T47D (cell line): ENCODE measurements at regions not wholly inside any gene's neighbourhood (a gene's known extent, or its start where the extent isn't known, plus 50 kb on each side); places are given as distances from the start of the nearest gene placed in this dataset.
"Not testable (repeated sequence)": the region's sequence is repeated elsewhere in the genome, so short reads cannot be mapped to it uniquely, and the experiment has no call there.

ENCODE experiments used
- DNase-seq, 2 experiments: peaks; one replicate each; pipeline versions ENCODE4 v3.0.0 to v3.0.0-alpha.2; 2011 to 2012; ENCODE audit warnings: low read depth in 1 of 2, low spot score in 1 of 2
- JUND ChIP-seq: IDR thresholded peaks from 2 replicates; pipeline ENCODE4 v1.6.1; 2012; ENCODE audit warnings: low read depth
- in situ Hi-C: cut with HindIII; loops from 2 replicates; pipeline ENCODE4 v1.10.0; 2016; ENCODE audit warnings: low sequenced_read_pairs, low pct_unique_long_range_greater_than_20kb

GRCh38 chr4:54390670-54391069 lies 161.6 kb downstream of the PDGFRA start:
- in situ Hi-C loops, result no loop called here
- no peak for TF ChIP-seq JUND
- no peak for DNase-seq

GRCh38 chr4:54391104-54391503 lies 162.0 kb downstream of the PDGFRA start:
- in situ Hi-C loops, result no loop called here
- TF ChIP-seq JUND, result no peak
- DNase-seq, result no peak

GRCh38 chr4:54392479-54392878 lies 163.4 kb downstream of the PDGFRA start:
- no peak for TF ChIP-seq JUND
- in situ Hi-C loops, result no loop called here
- no peak for DNase-seq

GRCh38 chr4:54393243-54393642 lies 164.2 kb downstream of the PDGFRA start:
- DNase-seq, result no peak
- in situ Hi-C loops, result no loop called here
- no peak for TF ChIP-seq JUND

- in situ Hi-C loops, result no loop called here
- no peak for DNase-seq
- no peak for TF ChIP-seq JUND
These were observed 166.0 kb downstream of the PDGFRA start for GRCh38 chr4:54395013-54395527.

GRCh38 chr4:54400188-54400587 lies 171.1 kb downstream of the PDGFRA start:
- no peak for TF ChIP-seq JUND
- in situ Hi-C loops, result no loop called here
- no peak for DNase-seq

GRCh38 chr4:54400802-54401201 lies 171.7 kb downstream of the PDGFRA start:
- no peak for DNase-seq
- in situ Hi-C loops, result no loop called here
- TF ChIP-seq JUND, result no peak

GRCh38 chr4:54402880-54403480 lies 173.9 kb downstream of the PDGFRA start:
- no peak for TF ChIP-seq JUND
- in situ Hi-C loops, result no loop called here
- DNase-seq, result peak in 1 of 2 experiments; percentile 1

- in situ Hi-C loops, result no loop called here
- no peak for DNase-seq
- TF ChIP-seq JUND, result no peak
These were observed 174.8 kb downstream of the PDGFRA start for GRCh38 chr4:54403700-54404453.

- in situ Hi-C loops, result not testable (repeated sequence)
- peak in 1 of 2 experiments; percentile 50 for DNase-seq
These were observed 180.3 kb downstream of the PDGFRA start for GRCh38 chr4:54409270-54409817.

- no peak for DNase-seq
- in situ Hi-C loops, result no loop called here
- no peak for TF ChIP-seq JUND
These were observed 185.5 kb downstream of the PDGFRA start for GRCh38 chr4:54414545-54414944.

GRCh38 chr4:54417476-54417875 lies 188.4 kb downstream of the PDGFRA start:
- in situ Hi-C loops, result no loop called here
- TF ChIP-seq JUND, result no peak
- no peak for DNase-seq

- DNase-seq, result no peak
- in situ Hi-C loops, result no loop called here
- TF ChIP-seq JUND, result no peak
These were observed 189.4 kb downstream of the PDGFRA start for GRCh38 chr4:54418468-54418867.
